Vagina (tissue), 2 donors: ENCODE measurements at regions not wholly inside any gene's neighbourhood (a gene's known extent, or its start where the extent isn't known, plus 50 kb on each side); places are given as distances from the start of the nearest gene placed in this dataset.
A peak's percentile ranks its signal among the peaks of the same experiment; 100 is the strongest.

ENCODE experiments used
- DNase-seq, 2 donors: peaks; one replicate each; pipeline ENCODE4 v3.0.0-alpha.2; 2017; ENCODE audit errors: extremely low spot score in 2 of 2
- H3K27ac ChIP-seq: fragments of 200-600 bp; sonication (generic); one replicate; pipeline ENCODE4 v1.5.1; 2019
- H3K27me3 ChIP-seq: fragments of 200-600 bp; sonication (generic); one replicate; pipeline ENCODE4 v1.5.1; 2019
- H3K36me3 ChIP-seq, 2 donors: fragments of 200-600 bp; sonication (generic); one replicate each; pipeline ENCODE4 v1.5.1; 2017 to 2019
- H3K4me1 ChIP-seq: fragments of 200-600 bp; sonication (generic); one replicate; pipeline ENCODE4 v1.5.1; 2019
- H3K4me3 ChIP-seq, 2 donors: fragments of 200-600 bp; sonication (generic); 1 replicate in 1 of 2; 2 replicates in 1 of 2; pipeline ENCODE4 v1.5.1; 2016 to 2019
- H3K9me3 ChIP-seq: fragments of 200-600 bp; sonication (generic); one replicate; pipeline ENCODE4 v1.5.1; 2019
- POLR2A ChIP-seq, 2 donors: fragments of 450-650 bp; IDR thresholded peaks; one replicate each; pipeline ENCODE4 v1.6.1; 2017; ENCODE audit warnings: antibody characterized with exemption in 2 of 2, mild to moderate bottlenecking in 2 of 2, moderate library complexity in 2 of 2
- POLR2AphosphoS5 ChIP-seq, 2 donors: sonication (generic); formaldehyde crosslinking; IDR thresholded peaks; one replicate each; pipeline ENCODE4 v1.9.0; 2017; ENCODE audit warnings: antibody characterized with exemption in 2 of 2, mild to moderate bottlenecking in 2 of 2, low read depth in 1 of 2; ENCODE audit not compliant: insufficient read depth in 1 of 2
- intact Hi-C: fragments of 100-400 bp; cut with DNase I; formaldehyde crosslinking; loops from one replicate; pipeline ENCODE4 v1.15.1; 2023
- TF ChIP-seq, protein P1 (sequence below), 3 experiments: fragments of 450-650 bp in 2 of 3; fragments of 200-600 bp in 1 of 3; sonication (generic) in 1 of 3; IDR thresholded peaks; one replicate each; pipeline ENCODE4 v1.5.1; 2017 to 2019; ENCODE audit warnings: antibody characterized with exemption in 3 of 3, mild to moderate bottlenecking in 2 of 3, moderate library complexity in 2 of 3

GRCh38 chr10:117716889-117717288 is 174.3 kb downstream of the EMX2 start:
- Histone ChIP-seq H3K27ac (no peak overlapping the region), H3K27me3 (no peaks in the 10 kb centered on the region), H3K4me1 (no peaks in the 10 kb centered on the region), H3K4me3 (no peak overlapping the region), H3K9me3 (no peaks in the 10 kb centered on the region), H3K36me3 (no peaks in the 10 kb centered on the region)
- DNase-seq = peak in 1 of 2 donors; percentile 40
- intact Hi-C loops = no loop called here
- TF ChIP-seq POLR2AphosphoS5 (IDR thresholded peaks at IDR 0.05; ENCODE audit: insufficient read depth in 1 of 2, low read depth in 1 of 2) = no peak
- TF ChIP-seq POLR2A (IDR thresholded peaks at IDR 0.05) = no peak
- TF ChIP-seq, protein P1, sequence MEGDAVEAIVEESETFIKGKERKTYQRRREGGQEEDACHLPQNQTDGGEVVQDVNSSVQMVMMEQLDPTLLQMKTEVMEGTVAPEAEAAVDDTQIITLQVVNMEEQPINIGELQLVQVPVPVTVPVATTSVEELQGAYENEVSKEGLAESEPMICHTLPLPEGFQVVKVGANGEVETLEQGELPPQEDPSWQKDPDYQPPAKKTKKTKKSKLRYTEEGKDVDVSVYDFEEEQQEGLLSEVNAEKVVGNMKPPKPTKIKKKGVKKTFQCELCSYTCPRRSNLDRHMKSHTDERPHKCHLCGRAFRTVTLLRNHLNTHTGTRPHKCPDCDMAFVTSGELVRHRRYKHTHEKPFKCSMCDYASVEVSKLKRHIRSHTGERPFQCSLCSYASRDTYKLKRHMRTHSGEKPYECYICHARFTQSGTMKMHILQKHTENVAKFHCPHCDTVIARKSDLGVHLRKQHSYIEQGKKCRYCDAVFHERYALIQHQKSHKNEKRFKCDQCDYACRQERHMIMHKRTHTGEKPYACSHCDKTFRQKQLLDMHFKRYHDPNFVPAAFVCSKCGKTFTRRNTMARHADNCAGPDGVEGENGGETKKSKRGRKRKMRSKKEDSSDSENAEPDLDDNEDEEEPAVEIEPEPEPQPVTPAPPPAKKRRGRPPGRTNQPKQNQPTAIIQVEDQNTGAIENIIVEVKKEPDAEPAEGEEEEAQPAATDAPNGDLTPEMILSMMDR (IDR thresholded peaks at IDR 0.05) = no peak

DNA sequence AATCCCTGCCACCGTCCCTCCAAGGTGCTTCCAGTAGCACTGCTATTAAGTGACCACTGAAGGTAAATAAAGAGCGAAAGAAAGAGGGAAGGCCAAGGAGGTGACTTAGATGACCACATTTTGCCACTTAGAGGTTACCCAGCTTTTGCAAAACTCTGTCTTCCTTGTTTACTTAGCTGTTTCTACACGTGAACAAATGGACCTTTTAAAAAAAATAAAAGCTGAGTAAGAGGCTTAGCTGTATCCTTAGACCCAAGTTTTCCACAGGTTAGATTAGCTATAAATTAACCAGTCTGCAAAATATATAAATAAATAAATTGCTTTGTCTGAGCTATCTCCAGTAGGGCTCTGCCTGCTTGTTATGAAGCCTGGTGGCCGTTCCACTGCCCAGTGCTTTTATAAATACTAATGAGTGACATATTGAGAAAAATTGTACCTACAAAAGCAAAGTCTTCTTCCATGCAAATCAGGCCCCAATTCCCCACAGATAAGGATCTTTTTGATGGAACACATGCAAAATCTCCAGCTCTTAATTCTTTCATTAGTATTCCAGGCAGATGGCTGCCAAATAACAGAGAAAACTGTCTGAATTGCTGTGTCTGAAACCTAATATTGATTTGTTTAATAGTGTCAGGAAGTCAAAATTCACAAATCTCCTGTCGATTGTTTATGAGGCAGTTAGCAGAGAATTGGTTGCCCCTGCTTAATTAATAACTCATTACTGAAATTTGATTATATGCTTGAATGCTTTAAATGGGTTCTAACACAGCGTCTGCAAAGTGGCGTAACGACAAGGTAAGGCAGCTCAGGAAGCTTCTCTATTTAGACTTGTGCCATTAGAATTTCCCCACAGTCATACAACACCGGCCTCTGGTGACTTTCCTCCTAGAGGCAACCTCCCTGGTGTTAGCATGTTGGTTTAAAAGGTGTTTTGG is 176.7 kb downstream of the EMX2 start:
- intact Hi-C loops = no loop called here
- H3K36me3 ChIP-seq = no peaks in the 10 kb centered on the region
- no peaks in the 10 kb centered on the region for H3K9me3 ChIP-seq
- H3K4me3 ChIP-seq = no peak overlapping the region
- DNase-seq = peak in 1 of 2 donors; percentile 8
- H3K27ac ChIP-seq = no peak overlapping the region
- no peaks in the 10 kb centered on the region for H3K27me3 ChIP-seq
- TF ChIP-seq POLR2AphosphoS5 (IDR thresholded peaks at IDR 0.05; ENCODE audit: insufficient read depth in 1 of 2, low read depth in 1 of 2) (no peak), POLR2A (IDR thresholded peaks at IDR 0.05) (no peak)
- TF ChIP-seq, protein P1 (IDR thresholded peaks at IDR 0.05) = no peak
- no peaks in the 10 kb centered on the region for H3K4me1 ChIP-seq

DNA sequence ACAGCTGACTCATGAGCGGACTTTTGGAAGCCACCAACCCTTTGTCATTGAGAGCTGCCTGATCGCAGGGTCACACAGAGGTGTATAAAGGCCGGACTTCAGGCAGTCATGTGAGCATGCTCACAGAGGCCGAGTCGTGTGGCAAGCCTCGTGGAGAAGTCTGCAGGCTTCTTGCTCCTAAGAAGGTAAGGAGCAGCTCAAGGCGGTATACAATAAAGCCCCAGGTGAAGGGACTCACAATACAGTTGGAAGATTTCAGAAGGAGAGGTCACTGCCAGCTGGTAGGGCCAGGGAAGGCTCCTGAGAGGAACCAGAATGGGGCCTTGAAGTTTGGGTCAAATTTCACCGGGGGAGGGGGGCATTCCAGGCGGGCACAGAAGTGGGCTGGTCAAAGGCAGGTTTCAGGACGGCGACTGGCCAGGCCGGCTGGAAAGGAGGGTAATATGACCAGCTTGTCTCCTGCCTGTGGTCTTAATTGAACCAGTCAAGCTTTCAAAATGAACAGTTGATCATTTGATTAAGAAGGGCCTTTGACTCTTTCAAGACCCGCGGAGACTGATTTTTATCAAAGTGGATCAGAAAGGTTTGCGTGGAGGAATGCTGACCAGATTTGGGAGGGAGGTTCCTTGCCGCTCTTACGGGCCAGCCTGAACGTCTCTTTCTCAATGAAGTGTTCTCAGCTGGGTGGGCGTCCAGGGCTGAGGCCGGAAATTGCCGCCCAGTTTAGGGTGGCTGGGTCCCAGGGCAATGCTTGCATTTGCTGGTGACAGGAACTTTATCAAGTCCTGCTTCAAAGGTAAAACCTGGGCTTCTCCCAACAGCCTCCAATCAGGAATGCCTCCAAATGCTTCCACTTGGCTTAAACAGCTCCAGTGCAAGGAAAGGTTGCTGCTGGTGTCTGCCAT is 178.6 kb downstream of the EMX2 start:
- peak in 1 of 2 donors; percentile 56 for DNase-seq
- no peaks in the 10 kb centered on the region for H3K36me3 ChIP-seq
- intact Hi-C loops = no loop called here
- no peaks in the 10 kb centered on the region for H3K4me1 ChIP-seq
- no peak overlapping the region for H3K27ac ChIP-seq
- TF ChIP-seq POLR2AphosphoS5 (IDR thresholded peaks at IDR 0.05; ENCODE audit: insufficient read depth in 1 of 2, low read depth in 1 of 2) (no peak), POLR2A (IDR thresholded peaks at IDR 0.05) (no peak)
- TF ChIP-seq, protein P1 (IDR thresholded peaks at IDR 0.05) = no peak
- no peak overlapping the region for H3K4me3 ChIP-seq
- H3K9me3 ChIP-seq = no peaks in the 10 kb centered on the region
- no peaks in the 10 kb centered on the region for H3K27me3 ChIP-seq

DNA sequence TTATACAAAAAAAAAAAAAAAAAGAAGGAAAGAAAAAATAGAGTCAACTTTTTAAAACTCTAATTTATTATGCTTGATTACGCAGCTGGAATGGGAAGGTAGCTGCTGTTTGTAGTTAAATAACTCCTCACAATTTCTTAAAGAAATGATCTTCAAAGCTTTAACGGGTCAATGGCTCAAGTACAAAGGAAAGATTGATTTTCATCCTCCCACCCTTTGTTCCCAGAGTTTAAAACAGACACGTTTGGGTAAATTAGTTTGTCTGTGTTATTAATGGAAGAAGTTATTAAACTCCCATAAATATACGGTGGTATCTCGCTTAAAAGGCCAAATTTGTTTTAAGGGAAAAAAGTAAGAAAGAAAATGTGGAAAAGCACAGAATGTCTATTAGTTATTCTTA is 179.3 kb downstream of the EMX2 start:
- H3K4me3 ChIP-seq = no peak overlapping the region
- no peaks in the 10 kb centered on the region for H3K36me3 ChIP-seq
- no peak for TF ChIP-seq POLR2AphosphoS5 (IDR thresholded peaks at IDR 0.05; ENCODE audit: insufficient read depth in 1 of 2, low read depth in 1 of 2)
- TF ChIP-seq POLR2A (IDR thresholded peaks at IDR 0.05) = no peak
- TF ChIP-seq, protein P1 (IDR thresholded peaks at IDR 0.05) = no peak
- H3K9me3 ChIP-seq = no peaks in the 10 kb centered on the region
- no peak overlapping the region for H3K27ac ChIP-seq
- intact Hi-C loops = no loop called here
- H3K27me3 ChIP-seq = no peaks in the 10 kb centered on the region
- no peaks in the 10 kb centered on the region for H3K4me1 ChIP-seq
- DNase-seq = no peak
